GM12892 (cell line): ENCODE measurements at regions not wholly inside any gene's neighbourhood (a gene's known extent, or its start where the extent isn't known, plus 50 kb on each side); places are given as distances from the start of the nearest gene placed in this dataset.
"Not testable (repeated sequence)": the region's sequence is repeated elsewhere in the genome, so short reads cannot be mapped to it uniquely, and the experiment has no call there.

Source experiments
- DNase-seq: peaks from one replicate; pipeline ENCODE4 v3.0.0; 2011; ENCODE audit not compliant: insufficient read length
- FAIRE-seq: peaks from 2 replicates; lab custom pipeline; 2011; peaks lifted over from hg19 to GRCh38; lab: Jason Lieb, UNC
- POLR2A ChIP-seq: IDR thresholded peaks from 2 replicates; pipeline ENCODE4 v1.6.1; 2011; ENCODE audit warnings: low read depth, low read length, control low read depth
- POLR2AphosphoS5 ChIP-seq: IDR thresholded peaks from 2 replicates; pipeline ENCODE4 v1.6.1; 2011; ENCODE audit warnings: low read depth, low read length, control low read depth
- TAF1 ChIP-seq: IDR thresholded peaks from 2 replicates; pipeline ENCODE4 v1.6.1; 2011; ENCODE audit warnings: low read depth, mild to moderate bottlenecking, control low read depth, low read length, borderline replicate concordance

DNA sequence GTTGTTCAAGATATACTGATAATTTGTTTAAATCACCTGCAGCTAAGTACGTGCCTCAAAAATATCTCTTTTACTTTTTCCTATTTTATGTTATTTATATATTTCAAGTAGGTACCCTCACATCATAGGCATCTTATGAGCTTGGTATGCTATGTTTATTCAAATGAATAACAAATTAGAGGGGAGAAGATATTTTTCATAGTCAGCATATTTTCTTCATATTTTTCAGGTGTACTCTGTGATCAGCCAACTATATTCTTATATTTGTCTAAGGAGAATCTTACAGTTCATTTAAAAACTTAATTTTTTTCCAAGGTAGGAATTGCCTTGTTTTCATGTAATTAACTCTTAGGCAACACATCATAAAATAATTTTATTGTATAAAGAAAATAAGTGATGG is 421.1 kb upstream of the GRM7 start:
- TF ChIP-seq POLR2A (no peak), TAF1 (no peak), POLR2AphosphoS5 (no peak)
- DNase-seq (no peak), FAIRE-seq (no peak)

DNA sequence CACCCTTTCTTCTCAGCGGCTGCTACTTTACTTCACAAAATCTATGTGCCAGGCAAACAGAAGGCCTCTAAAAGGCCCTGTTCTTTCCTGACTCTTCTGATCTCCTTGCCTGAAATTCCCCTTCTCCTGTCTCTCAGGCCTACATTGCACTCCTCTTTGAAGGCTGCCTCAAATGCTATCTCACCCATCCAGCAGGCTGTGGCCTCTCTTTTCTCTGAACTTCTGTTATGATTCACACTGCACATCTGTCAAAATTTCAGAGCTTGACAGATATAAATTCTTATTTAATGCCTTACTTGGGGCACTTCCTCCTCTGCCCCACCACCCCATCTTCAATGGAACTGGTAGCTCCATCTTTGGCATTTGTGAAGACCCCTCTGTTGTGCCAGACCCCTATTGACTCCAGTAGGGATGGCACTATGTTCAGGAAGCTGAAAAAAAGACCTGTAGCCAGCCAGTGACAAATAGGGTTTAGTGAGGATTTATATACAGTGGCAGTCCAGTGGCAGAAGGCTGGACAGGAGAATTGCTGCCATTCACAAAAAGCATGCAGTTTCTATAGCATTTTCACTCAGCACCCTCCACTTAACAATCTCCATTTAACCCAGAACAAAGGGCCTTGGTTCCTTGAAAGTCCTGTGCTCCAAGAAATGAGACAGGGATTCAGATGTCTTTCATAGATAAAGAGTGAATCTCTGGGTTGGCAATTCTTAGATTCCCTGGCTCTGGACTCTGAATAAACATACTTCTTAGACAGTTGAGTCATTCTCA is 415.8 kb upstream of the GRM7 start:
- no peak for FAIRE-seq
- TF ChIP-seq TAF1, result no peak
- TF ChIP-seq POLR2A, result no peak
- no peak for TF ChIP-seq POLR2AphosphoS5
- no peak for DNase-seq

DNA sequence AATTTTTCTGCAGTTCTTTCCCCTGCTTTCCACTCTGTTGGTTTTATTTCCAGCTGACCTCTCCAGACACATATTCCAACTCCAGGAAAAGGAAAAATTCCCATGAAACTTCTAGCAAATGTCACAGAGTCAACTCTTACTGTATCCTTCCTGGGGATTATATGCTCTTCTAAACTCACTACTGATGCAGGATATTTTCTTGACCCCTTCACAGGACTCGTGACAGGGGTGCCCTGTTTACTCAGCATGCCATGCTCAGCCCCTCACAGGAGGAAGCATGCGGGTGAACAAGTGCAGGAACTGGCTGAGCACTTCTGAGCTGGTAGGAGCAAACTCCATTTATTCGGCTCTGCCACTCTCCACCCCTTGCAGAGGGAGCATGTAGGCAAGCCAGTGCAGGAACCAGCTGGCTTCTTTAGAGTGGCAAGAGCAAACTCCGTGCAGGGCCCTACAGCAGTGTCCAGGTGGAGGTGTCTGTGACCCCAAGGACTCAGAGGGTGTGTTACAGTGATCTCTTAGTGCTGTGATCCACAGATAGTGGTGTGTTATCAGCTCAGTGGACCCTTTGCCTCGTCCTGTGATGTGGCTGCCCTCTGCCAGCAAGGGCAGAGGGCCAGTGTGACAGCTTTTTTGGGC is 413.6 kb upstream of the GRM7 start:
- FAIRE-seq (no peak), DNase-seq (no peak)
- no peak for TF ChIP-seq POLR2AphosphoS5
- no peak for TF ChIP-seq POLR2A
- no peak for TF ChIP-seq TAF1

GRCh38 chr3:6448011-6448410 is 412.9 kb upstream of the GRM7 start:
- DNase-seq (no peak), FAIRE-seq (no peak)
- TF ChIP-seq POLR2AphosphoS5, result no peak
- no peak for TF ChIP-seq TAF1
- no peak for TF ChIP-seq POLR2A

DNA sequence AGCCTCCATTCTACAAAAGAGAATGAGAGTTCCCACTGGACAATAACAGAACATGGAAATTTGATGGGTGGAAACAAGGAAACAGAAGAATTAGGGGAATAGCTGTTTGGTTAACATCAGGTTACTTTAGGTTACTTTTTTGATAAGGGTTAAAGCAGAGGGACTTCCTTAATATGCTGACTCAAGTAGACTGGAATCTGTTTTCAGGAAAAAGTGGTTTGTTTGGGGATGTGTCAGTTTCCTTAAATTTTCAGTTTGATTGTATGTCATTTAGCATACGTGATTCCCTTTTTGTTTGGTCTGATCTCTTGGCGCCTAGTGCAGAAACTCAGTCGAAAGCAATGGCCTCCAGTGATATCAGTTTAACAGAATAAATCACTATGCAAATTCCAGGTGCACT is 411.8 kb upstream of the GRM7 start:
- DNase-seq (no peak), FAIRE-seq (no peak)
- TF ChIP-seq POLR2AphosphoS5 (no peak), TAF1 (no peak), POLR2A (no peak)

DNA sequence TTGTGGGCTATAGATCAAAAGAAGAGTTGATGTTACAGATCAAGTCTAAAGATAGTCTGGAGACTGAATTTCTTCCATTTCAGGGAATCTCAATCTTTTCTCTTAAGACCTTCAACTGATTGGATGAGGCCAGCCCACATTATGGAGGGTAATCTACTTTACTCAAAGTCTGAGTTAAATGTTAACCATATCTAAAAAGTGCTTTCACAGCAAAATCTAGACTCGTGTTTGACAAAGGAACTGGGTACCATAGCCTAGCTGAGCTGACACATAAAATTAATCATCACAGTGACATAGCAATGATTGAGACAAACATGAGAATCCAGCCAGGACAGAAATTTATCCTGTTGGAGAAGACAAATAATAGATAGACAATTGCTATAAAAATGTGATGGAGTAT is 407.9 kb upstream of the GRM7 start:
- no peak for DNase-seq
- TF ChIP-seq POLR2AphosphoS5, result no peak
- no peak for TF ChIP-seq POLR2A
- TF ChIP-seq TAF1, result no peak
- peak; percentile 33 for FAIRE-seq

- FAIRE-seq, result no peak
Measured at GRCh38 chr3:6455031-6455430, 405.9 kb upstream of the GRM7 start.

GRCh38 chr3:6467186-6467585 is 393.7 kb upstream of the GRM7 start:
- DNase-seq (no peak), FAIRE-seq (no peak)
- TF ChIP-seq POLR2AphosphoS5 (no peak), POLR2A (no peak), TAF1 (no peak)

More at GRCh38 chr3:6455031-6455430, 405.9 kb upstream of the GRM7 start:
- TF ChIP-seq TAF1, result no peak
- TF ChIP-seq POLR2AphosphoS5, result no peak
- no peak for TF ChIP-seq POLR2A
- DNase-seq, result no peak

- FAIRE-seq (no peak), DNase-seq (no peak)
- TF ChIP-seq TAF1 (no peak), POLR2A (no peak), POLR2AphosphoS5 (no peak)
Measured at GRCh38 chr3:6468589-6468988, 392.3 kb upstream of the GRM7 start.

GRCh38 chr3:6471744-6472143 is 389.2 kb upstream of the GRM7 start:
- TF ChIP-seq TAF1 (no peak), POLR2AphosphoS5 (no peak), POLR2A (no peak)
- no peak for FAIRE-seq

DNA sequence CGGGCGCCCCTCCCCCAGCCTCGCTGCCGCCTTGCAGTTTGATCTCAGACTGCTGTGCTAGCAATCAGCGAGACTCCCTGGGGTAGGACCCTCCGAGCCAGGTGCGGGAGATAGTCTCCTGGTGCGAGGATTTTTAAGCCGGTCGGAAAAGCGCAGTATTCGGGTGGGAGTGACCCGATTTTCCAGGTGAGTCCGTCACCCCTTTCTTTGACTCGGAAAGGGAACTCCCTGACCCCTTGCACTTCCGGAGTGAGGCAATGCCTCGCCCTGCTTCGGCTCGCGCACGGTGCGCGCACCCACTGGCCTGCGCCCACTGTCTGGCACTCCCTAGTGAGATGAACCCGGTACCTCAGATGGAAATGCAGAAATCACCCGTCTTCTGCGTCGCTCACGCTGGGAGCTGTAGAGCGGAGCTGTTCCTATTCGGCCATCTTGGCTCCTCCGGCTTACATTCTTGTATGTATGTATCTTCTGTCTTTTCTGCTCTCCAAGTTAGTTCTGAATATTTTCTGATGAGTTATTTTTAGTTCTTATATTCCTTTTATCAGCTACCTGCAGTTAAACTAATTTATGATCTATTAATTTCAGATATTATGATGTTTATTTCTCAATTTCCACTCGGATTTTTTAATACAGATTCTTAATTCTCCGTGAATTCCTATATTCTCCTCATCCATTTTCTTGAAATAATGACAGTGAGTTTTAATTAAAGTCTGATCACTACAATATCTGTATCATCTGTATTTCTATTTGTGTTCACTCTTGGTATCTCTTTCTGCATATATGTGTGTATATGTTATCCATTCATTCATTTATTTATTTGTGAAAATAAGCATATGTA is 370.2 kb upstream of the GRM7 start:
- DNase-seq, FAIRE-seq: not testable (repeated sequence)

More at GRCh38 chr3:6471744-6472143, 389.2 kb upstream of the GRM7 start:
- no peak for DNase-seq

DNA sequence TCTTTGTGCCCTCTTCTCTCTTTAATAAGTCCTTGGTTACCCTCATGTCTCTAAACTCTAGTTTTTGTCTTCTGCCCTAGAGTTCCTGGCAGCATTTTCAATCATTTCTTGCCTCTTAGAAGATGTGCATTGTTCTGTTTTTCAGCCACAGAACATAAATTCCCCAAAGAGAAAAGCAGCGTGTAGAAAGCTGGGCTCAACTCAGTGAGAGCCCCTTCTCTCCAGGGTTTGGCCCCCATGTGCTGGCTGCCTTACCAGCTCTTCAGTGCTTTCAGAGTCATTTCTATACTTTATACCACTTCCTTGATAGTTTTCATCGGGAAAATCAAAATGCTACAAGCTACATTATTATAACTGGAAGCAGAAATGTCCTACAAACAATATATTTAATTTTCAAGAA is 369.1 kb upstream of the GRM7 start:
- FAIRE-seq, result no peak

More for the DNA sequence above, 369.1 kb upstream of the GRM7 start:
- no peak for DNase-seq
- TF ChIP-seq POLR2AphosphoS5 (no peak), TAF1 (no peak), POLR2A (no peak)
